Glutamatergic neuron (in vitro differentiated cells): ENCODE measurements at regions not wholly inside any gene's neighbourhood (a gene's known extent, or its start where the extent isn't known, plus 50 kb on each side); places are given as distances from the start of the nearest gene placed in this dataset.

Experiments
- DNase-seq: peaks from one replicate; pipeline ENCODE4 v3.0.0; 2022
- H3K27ac Mint-ChIP-seq: one replicate; pipeline ENCODE4 v1.8.0; 2020; ENCODE audit warnings: mild to moderate bottlenecking, mixed read lengths, inconsistent platforms; ENCODE audit not compliant: unreplicated experiment
- H3K27me3 Mint-ChIP-seq: one replicate; pipeline ENCODE4 v1.8.0; 2020; ENCODE audit warnings: mild to moderate bottlenecking, moderate library complexity, mixed read lengths, inconsistent platforms; ENCODE audit not compliant: unreplicated experiment
- H3K36me3 Mint-ChIP-seq: one replicate; pipeline ENCODE4 v1.8.0; 2020; ENCODE audit warnings: mild to moderate bottlenecking, mixed read lengths, inconsistent platforms; ENCODE audit not compliant: unreplicated experiment
- H3K4me1 Mint-ChIP-seq: one replicate; pipeline ENCODE4 v1.8.0; 2020; ENCODE audit warnings: mild to moderate bottlenecking, low read depth, mixed read lengths, inconsistent platforms; ENCODE audit not compliant: unreplicated experiment
- H3K4me3 Mint-ChIP-seq: one replicate; pipeline ENCODE4 v1.8.0; 2020; ENCODE audit warnings: mild to moderate bottlenecking, mixed read lengths, inconsistent platforms; ENCODE audit not compliant: unreplicated experiment
- H3K9me3 Mint-ChIP-seq: one replicate; pipeline ENCODE4 v1.8.0; 2020; ENCODE audit warnings: mild to moderate bottlenecking, moderate library complexity, mixed read lengths, inconsistent platforms; ENCODE audit not compliant: unreplicated experiment
- TF ChIP-seq, protein P1 (sequence below): fragments of 200-600 bp; sonication (generic); IDR thresholded peaks from one replicate; pipeline ENCODE4 v1.5.0; 2021; ENCODE audit not compliant: partially characterized antibody, unreplicated experiment

DNA sequence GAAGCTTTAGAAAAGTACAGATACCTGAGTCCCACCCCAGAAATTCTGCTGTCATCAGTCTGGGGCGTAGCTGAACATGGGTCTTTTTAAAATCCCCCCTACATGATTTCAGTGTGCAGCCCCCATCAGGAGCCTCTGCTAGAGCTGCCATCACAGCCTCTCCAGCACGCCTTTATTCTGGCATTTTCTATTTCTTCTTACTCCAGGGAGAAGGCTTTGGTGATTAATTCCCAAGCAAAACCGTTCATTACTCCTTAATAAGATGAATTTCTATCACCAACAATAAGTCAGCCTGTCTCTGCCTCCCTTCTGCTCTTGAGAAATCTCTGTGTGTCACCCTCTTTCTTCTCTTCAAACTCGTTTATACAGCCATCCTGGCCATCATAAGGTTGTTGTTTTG, 160.3 kb downstream of the KATNAL1 start:
- no peaks in the 10 kb centered on the region for H3K36me3 Mint-ChIP-seq
- H3K9me3 Mint-ChIP-seq: no peaks in the 10 kb centered on the region
- H3K4me3 Mint-ChIP-seq: no peak overlapping the region
- no peaks in the 10 kb centered on the region for H3K27me3 Mint-ChIP-seq
- H3K27ac Mint-ChIP-seq: no peak overlapping the region
- DNase-seq: no peak
- peaks cover 8% of the 10 kb centered on the region for H3K4me1 Mint-ChIP-seq
- TF ChIP-seq, protein P1, sequence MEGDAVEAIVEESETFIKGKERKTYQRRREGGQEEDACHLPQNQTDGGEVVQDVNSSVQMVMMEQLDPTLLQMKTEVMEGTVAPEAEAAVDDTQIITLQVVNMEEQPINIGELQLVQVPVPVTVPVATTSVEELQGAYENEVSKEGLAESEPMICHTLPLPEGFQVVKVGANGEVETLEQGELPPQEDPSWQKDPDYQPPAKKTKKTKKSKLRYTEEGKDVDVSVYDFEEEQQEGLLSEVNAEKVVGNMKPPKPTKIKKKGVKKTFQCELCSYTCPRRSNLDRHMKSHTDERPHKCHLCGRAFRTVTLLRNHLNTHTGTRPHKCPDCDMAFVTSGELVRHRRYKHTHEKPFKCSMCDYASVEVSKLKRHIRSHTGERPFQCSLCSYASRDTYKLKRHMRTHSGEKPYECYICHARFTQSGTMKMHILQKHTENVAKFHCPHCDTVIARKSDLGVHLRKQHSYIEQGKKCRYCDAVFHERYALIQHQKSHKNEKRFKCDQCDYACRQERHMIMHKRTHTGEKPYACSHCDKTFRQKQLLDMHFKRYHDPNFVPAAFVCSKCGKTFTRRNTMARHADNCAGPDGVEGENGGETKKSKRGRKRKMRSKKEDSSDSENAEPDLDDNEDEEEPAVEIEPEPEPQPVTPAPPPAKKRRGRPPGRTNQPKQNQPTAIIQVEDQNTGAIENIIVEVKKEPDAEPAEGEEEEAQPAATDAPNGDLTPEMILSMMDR: no peak

DNA sequence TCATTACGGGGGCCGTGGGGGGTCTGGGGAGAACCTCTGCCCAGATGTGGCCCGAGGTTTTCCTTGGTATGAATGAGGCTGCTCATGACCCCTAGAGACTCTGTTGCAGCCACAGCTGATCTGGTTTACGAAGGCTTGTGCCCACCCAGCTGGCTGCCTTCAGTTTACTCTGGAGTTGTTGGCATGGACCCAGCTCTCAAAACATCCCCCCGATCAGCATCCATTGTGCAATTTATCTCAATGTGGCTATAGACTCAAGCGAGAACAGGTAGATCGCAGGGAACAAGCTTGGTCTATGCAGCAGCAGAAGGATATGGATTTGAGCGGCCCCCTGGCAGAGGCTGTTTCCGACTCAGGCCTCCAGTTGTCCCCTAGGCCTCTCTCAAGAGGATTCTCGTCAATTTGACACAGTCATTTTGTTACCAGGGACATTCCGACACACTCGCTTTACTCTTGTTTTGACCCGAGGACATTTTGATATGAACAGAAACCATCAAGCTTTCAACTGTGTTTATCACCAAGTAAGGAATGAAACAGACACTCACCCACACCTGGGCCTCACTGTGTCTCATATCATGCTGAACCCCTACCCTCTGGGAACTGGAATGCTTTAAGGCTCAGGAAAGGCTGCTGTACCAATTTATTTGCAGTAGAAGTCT, 161.5 kb downstream of the KATNAL1 start:
- DNase-seq: no peak
- TF ChIP-seq, protein P1: no peak
- peaks cover 5% of the 10 kb centered on the region for H3K4me1 Mint-ChIP-seq
- H3K9me3 Mint-ChIP-seq: peaks cover 1% of the 10 kb centered on the region
- no peak overlapping the region for H3K4me3 Mint-ChIP-seq
- no peak overlapping the region for H3K27ac Mint-ChIP-seq
- no peaks in the 10 kb centered on the region for H3K27me3 Mint-ChIP-seq
- no peaks in the 10 kb centered on the region for H3K36me3 Mint-ChIP-seq

DNA sequence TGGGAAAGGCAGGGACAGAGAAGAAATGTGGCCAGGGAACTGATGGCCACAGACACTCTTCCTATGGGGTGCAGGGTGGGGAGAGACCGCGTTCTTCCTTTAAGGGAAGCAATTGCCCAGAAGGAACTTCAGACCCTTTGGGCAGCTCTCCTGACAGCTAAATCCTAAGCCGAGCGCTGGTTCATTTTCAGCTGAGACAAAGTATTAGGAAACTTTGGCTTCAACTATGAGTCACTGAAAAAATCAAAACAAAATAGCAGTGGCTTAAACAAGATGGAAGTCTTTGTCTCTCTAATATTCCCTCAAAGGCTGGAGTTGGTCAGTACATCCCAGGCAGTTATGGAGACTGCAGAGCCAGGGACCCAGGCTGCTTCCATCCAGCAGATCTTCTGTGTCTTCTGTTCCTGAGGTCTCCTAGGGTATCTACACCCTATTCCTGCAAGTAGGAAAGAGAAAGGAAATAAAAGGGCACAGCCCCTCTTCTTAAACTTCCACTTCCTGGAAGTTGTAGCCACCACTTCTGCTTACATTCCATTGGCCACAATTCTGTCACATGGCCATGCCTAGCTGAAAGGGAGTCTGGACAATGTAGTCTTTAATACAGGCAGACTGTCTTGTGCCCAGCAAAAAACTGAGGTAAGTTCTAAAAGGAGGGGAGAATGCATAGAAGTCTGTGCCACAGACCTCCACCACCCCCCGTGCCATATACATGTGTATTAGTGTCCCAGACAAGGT, 163.5 kb downstream of the KATNAL1 start:
- Mint-ChIP-seq H3K36me3 (peaks cover 10% of the 10 kb centered on the region), H3K4me1 (peaks cover 4% of the 10 kb centered on the region), H3K9me3 (peaks cover 3% of the 10 kb centered on the region), H3K27me3 (peaks cover 7% of the 10 kb centered on the region), H3K4me3 (no peak overlapping the region), H3K27ac (no peak overlapping the region)
- TF ChIP-seq, protein P1: no peak
- DNase-seq: no peak

DNA sequence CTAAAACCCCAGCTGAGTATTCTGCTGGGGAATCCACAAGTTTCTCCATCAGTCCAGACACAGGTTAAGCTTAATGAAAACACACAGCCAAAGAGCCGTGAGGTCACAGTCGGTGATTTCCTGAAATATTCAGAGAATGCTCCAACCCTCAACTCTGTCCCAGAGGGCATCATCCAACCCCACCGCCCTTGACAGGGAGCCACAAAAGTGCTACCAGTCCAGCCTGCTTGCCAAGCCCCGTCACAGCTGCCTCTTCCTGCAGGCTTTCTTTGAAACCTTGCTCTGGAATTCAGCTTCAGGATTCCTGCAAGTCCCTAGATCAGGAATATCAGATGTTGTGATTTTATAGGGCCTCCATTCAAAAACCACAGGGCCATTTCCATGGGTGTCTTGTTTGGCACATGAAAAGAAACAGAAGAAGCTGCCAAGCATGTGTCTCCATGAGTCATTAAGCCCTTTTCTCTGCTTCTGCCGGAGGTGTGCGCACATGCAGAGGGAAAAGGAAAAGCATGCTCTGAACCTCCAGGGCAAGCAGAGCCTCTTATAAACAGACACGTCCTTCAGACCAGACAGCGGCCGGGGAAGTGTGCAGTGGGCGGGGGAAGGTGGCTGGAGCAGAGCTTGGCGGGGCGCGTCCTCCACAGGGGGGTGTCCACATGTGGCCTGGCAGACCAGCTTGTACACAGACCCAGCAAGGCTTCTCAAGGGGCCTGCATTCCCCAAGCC, 164.7 kb downstream of the KATNAL1 start:
- Mint-ChIP-seq H3K27ac (no peak overlapping the region), H3K27me3 (peaks cover 7% of the 10 kb centered on the region), H3K36me3 (peaks cover 10% of the 10 kb centered on the region), H3K4me3 (no peak overlapping the region), H3K9me3 (peaks cover 3% of the 10 kb centered on the region), H3K4me1 (peaks cover 4% of the 10 kb centered on the region)
- TF ChIP-seq, protein P1: no peak
- DNase-seq: no peak
